ENCODE measurements at regions not wholly inside any gene's neighbourhood (a gene's known extent, or its start where the extent isn't known, plus 50 kb on each side); places are given as distances from the start of the nearest gene placed in this dataset.

GRCh38 chr5:129171194-129171944 lies 76.8 kb downstream of the ISOC1 start:
- TF ChIP-seq, protein P1, sequence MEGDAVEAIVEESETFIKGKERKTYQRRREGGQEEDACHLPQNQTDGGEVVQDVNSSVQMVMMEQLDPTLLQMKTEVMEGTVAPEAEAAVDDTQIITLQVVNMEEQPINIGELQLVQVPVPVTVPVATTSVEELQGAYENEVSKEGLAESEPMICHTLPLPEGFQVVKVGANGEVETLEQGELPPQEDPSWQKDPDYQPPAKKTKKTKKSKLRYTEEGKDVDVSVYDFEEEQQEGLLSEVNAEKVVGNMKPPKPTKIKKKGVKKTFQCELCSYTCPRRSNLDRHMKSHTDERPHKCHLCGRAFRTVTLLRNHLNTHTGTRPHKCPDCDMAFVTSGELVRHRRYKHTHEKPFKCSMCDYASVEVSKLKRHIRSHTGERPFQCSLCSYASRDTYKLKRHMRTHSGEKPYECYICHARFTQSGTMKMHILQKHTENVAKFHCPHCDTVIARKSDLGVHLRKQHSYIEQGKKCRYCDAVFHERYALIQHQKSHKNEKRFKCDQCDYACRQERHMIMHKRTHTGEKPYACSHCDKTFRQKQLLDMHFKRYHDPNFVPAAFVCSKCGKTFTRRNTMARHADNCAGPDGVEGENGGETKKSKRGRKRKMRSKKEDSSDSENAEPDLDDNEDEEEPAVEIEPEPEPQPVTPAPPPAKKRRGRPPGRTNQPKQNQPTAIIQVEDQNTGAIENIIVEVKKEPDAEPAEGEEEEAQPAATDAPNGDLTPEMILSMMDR (IDR thresholded peaks at IDR 0.05), result no peak
- TF ChIP-seq POLR2A (IDR thresholded peaks at IDR 0.05), result no peak
